ENCODE measurements at regions not wholly inside any gene's neighbourhood (a gene's known extent, or its start where the extent isn't known, plus 50 kb on each side); places are given as distances from the start of the nearest gene placed in this dataset.

DNA sequence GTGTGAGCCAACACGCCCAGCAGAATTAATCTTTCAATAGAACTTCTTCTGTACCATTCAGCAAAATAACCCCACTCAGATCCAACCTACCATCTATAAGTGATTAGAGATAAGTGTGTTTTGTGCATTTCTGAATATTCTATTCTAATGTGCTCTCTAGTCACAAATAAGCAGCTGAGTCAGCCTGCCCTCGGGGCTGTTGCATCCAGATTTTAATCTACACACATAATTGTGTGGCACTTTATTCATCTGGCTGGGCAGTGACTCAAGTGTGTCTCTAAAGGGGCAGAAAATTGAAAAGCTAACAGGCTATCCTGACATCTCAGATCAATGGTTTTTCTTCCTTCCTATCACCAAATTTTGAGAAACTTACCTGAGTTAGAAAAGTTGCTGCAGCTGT, 60.3 kb downstream of the PRR15 start:
- no peak for TF ChIP-seq SIN3A (IDR thresholded peaks at IDR 0.05; ENCODE audit: low read depth)
- TF ChIP-seq, protein P1, sequence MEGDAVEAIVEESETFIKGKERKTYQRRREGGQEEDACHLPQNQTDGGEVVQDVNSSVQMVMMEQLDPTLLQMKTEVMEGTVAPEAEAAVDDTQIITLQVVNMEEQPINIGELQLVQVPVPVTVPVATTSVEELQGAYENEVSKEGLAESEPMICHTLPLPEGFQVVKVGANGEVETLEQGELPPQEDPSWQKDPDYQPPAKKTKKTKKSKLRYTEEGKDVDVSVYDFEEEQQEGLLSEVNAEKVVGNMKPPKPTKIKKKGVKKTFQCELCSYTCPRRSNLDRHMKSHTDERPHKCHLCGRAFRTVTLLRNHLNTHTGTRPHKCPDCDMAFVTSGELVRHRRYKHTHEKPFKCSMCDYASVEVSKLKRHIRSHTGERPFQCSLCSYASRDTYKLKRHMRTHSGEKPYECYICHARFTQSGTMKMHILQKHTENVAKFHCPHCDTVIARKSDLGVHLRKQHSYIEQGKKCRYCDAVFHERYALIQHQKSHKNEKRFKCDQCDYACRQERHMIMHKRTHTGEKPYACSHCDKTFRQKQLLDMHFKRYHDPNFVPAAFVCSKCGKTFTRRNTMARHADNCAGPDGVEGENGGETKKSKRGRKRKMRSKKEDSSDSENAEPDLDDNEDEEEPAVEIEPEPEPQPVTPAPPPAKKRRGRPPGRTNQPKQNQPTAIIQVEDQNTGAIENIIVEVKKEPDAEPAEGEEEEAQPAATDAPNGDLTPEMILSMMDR (IDR thresholded peaks at IDR 0.05 in 2 of 3, conservative IDR thresholded peaks at IDR 0.05 in 1 of 3; ENCODE audit: borderline replicate concordance in 1 of 3, insufficient read depth in 1 of 3, low read depth in 2 of 3, low read length in 2 of 3) = no peak
- TF ChIP-seq, protein P2, sequence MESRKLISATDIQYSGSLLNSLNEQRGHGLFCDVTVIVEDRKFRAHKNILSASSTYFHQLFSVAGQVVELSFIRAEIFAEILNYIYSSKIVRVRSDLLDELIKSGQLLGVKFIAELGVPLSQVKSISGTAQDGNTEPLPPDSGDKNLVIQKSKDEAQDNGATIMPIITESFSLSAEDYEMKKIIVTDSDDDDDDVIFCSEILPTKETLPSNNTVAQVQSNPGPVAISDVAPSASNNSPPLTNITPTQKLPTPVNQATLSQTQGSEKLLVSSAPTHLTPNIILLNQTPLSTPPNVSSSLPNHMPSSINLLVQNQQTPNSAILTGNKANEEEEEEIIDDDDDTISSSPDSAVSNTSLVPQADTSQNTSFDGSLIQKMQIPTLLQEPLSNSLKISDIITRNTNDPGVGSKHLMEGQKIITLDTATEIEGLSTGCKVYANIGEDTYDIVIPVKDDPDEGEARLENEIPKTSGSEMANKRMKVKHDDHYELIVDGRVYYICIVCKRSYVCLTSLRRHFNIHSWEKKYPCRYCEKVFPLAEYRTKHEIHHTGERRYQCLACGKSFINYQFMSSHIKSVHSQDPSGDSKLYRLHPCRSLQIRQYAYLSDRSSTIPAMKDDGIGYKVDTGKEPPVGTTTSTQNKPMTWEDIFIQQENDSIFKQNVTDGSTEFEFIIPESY (IDR thresholded peaks at IDR 0.05; ENCODE audit: extremely low read depth, insufficient replicate concordance, low read length) = no peak
- no peak for TF ChIP-seq EZH2phosphoT487 (IDR thresholded peaks at IDR 0.05; ENCODE audit: borderline replicate concordance)
- no peak for TF ChIP-seq EZH2 (IDR thresholded peaks at IDR 0.05)
- TF ChIP-seq, protein P3, sequence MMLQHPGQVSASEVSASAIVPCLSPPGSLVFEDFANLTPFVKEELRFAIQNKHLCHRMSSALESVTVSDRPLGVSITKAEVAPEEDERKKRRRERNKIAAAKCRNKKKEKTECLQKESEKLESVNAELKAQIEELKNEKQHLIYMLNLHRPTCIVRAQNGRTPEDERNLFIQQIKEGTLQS (IDR thresholded peaks at IDR 0.05) = no peak
- no peak for TF ChIP-seq FOSL1 (IDR thresholded peaks at IDR 0.05; ENCODE audit: low read depth)
- TF ChIP-seq POLR2A (IDR thresholded peaks at IDR 0.05; ENCODE audit: borderline replicate concordance, extremely low read depth, insufficient read depth, insufficient read length) = no peak
- TF ChIP-seq, protein P4, sequence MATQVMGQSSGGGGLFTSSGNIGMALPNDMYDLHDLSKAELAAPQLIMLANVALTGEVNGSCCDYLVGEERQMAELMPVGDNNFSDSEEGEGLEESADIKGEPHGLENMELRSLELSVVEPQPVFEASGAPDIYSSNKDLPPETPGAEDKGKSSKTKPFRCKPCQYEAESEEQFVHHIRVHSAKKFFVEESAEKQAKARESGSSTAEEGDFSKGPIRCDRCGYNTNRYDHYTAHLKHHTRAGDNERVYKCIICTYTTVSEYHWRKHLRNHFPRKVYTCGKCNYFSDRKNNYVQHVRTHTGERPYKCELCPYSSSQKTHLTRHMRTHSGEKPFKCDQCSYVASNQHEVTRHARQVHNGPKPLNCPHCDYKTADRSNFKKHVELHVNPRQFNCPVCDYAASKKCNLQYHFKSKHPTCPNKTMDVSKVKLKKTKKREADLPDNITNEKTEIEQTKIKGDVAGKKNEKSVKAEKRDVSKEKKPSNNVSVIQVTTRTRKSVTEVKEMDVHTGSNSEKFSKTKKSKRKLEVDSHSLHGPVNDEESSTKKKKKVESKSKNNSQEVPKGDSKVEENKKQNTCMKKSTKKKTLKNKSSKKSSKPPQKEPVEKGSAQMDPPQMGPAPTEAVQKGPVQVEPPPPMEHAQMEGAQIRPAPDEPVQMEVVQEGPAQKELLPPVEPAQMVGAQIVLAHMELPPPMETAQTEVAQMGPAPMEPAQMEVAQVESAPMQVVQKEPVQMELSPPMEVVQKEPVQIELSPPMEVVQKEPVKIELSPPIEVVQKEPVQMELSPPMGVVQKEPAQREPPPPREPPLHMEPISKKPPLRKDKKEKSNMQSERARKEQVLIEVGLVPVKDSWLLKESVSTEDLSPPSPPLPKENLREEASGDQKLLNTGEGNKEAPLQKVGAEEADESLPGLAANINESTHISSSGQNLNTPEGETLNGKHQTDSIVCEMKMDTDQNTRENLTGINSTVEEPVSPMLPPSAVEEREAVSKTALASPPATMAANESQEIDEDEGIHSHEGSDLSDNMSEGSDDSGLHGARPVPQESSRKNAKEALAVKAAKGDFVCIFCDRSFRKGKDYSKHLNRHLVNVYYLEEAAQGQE (IDR thresholded peaks at IDR 0.05; ENCODE audit: low read depth) = no peak
- TF ChIP-seq YY1 (IDR thresholded peaks at IDR 0.05; ENCODE audit: extremely low read depth, insufficient replicate concordance, low read depth, low read length) = no peak
- TF ChIP-seq, protein P5, sequence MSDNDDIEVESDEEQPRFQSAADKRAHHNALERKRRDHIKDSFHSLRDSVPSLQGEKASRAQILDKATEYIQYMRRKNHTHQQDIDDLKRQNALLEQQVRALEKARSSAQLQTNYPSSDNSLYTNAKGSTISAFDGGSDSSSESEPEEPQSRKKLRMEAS (IDR thresholded peaks at IDR 0.05) = no peak
- no peak for TF ChIP-seq EGR1 (IDR thresholded peaks at IDR 0.05; ENCODE audit: low read depth)
- no peak for TF ChIP-seq ZNF274 (IDR thresholded peaks at IDR 0.05; ENCODE audit: low read depth, low read length)
- TF ChIP-seq TCF7L2 (IDR thresholded peaks at IDR 0.05; ENCODE audit: borderline replicate concordance, extremely low read depth, insufficient read depth, insufficient read length) = no peak
